ENCODE measurements at regions not wholly inside any gene's neighbourhood (a gene's known extent, or its start where the extent isn't known, plus 50 kb on each side); places are given as distances from the start of the nearest gene placed in this dataset.

DNA sequence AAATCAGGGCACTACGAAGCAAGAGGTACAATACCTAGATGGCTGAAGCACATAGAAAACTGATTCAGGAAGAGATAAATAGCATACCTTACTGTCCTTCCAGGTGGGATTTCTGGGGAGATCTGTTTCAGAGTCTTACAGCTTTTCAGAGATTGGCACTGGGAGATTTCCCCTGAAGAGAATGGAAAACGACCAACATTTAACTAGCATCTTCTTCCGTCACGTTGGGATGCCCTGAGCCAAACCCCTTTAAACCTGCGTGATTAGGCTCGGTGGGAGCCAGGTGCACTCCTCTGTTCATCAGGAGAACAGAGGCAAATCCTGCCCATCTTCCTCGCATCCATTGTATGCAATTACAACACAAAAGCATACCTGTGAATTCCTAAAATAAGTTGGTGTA is 614.5 kb downstream of the HDGFL1 start:
- no peak for DNase-seq (ENCODE audit: low read depth in 4 of 4, low spot score in 2 of 4)

DNA sequence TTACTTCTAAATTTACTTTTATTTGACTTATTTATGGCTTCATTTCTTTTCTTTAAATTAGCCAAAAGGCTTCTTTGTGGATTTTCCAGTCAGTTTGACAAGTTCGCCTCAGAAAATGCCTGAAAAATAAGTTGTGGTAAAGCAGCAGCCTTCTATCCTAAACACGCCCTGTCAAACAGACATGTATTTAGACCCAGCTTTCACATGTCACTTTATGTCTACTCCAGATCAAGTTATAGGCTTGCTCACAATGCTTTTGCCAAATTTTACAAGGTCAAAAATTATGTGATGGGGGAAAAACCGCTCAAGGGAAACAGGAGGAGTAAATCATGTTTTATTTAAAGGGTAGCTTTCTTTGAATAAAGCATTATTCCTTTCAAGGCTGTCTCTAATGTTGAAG is 615.0 kb downstream of the HDGFL1 start:
- peak; percentile 26 to 51 (median 45) for DNase-seq (ENCODE audit: low read depth in 4 of 4, low spot score in 2 of 4)

DNA sequence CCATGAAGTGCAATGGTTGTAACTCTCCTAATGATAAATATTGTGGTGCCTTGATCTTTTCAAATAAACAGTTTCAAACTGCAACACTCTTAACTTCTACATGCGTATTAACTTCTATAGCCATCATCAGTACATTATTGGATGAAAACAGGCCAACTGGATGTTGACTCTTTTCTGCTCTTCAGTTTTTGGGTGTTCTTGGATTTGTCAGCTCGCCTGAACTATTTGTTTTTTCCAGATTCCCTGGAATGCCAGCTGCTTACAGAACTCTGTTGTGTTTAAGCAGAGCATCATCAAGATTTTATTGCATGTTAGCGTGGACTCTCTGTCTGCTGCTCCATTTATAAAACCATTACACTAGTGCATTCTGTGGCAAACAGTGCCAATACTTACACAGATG is 626.1 kb downstream of the HDGFL1 start:
- no peak for DNase-seq (ENCODE audit: low read depth in 4 of 4, low spot score in 2 of 4)

DNA sequence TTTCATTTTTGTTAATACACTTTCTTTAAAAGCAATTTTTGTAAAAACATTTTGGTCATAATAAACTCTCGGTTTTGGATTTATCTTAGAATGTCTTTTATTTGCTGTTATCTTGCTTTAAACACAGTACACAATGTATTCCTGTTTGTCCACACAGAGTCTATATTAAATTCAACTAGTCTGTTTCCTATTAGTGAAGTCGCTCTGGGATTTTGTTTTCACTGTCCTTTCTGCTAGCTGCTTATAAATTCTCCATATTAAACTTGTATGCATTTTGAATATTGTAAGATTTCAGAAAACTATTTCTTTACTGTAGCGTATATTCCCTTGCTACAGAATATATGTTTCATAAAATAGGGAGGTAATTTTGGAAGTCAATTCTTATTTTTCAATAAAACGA is 630.2 kb downstream of the HDGFL1 start:
- DNase-seq (ENCODE audit: low read depth in 4 of 4, low spot score in 2 of 4), result no peak

DNA sequence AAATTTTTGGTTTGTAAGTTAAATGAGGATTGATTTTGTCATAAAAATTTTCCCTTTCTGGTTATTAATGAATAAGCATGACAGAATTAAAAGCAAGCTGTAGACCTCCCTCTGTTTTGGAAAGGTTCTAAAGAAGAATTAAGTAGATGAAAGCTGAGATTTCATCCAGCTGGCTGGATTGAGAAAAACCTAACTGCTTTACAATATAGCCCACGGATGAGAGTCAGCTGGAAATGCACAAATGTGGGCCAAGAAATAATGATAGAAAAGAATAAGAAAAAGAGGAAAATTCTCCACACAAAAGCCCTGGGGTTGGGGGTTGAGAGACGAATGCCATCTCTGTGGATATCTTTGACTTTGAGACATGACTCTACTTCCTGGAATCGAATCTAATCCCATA is 631.6 kb downstream of the HDGFL1 start:
- peak in 3 of 4 donors; percentile 34 to 65 (median 37) for DNase-seq (ENCODE audit: low read depth in 4 of 4, low spot score in 2 of 4)

DNA sequence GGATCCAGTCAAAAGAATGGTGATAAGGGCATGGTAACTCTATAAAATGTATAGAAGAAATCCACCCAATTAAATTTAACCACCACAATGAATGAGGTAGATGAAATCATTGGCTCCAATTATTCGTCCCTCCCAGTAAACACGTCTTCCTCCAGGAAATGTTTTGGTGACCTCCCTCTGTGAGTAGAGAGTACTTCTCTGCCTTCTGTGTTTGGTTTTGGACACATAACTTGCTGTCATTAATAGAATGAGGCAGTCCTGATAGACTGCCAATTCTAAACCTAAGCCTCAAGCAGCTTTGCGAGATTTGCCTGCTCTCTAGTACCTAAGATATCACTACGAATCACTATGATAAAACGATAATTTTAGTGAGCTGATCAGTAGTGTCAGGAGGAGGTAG is 632.8 kb downstream of the HDGFL1 start:
- no peak for DNase-seq (ENCODE audit: low read depth in 4 of 4, low spot score in 2 of 4)

DNA sequence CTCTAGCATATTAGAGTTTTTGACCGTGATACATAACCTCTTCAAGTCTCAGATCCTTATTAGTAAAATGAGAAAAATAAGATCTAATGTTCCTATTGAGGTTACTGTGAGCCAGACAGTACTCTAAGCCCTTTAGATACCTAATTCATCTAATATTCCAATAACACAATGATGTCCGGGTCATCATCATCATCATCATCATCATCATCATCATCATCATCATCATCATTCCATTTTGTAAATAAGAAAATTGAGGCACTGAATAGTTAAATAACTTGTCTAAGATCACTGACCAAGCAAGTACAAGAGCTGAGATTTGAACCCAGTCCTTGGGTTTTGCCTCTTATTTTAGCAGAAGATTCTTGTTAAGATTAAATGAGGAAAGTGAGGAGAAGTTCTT is 643.0 kb downstream of the HDGFL1 start:
- DNase-seq (ENCODE audit: low read depth in 4 of 4, low spot score in 2 of 4), result no peak

DNA sequence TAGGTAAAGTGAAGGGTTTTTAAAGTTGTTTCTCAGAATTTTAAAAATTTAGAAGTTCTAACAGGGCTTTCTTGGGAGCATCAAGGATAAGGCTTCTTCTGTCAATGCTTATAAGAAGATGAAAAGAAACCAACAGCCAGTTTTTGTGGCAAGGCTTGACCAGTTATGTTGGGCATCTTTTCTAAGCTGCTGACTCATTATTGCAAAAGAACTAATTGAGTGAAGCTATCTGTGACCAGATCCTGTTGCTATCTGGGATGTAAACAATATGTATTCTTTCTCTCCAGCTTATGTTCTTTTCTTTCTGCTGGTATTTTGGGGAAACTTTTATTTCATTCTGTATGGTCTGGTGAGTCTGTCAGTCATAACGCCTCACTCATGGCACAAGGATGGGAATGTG is 643.8 kb downstream of the HDGFL1 start:
- no peak for DNase-seq (ENCODE audit: low read depth in 4 of 4, low spot score in 2 of 4)

DNA sequence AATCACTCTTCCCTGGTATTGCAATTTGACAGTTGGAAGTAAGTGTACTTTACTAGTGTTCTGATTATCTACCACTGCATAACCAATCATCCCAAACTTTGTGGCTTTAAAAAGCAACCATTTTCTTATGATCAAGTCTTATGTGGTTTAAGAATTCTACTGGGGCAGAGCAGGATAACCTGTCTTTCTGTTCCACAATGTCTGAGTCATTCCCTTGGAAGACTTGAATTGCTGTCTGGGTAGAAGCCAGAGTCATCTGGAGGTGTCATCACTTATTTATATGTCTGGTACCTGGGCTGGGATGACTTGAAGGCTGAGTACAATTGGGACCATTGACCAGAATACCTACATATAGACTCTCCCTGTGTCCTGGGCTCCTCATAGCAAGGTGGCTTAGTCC is 644.3 kb downstream of the HDGFL1 start:
- DNase-seq (ENCODE audit: low read depth in 4 of 4, low spot score in 2 of 4), result no peak

DNA sequence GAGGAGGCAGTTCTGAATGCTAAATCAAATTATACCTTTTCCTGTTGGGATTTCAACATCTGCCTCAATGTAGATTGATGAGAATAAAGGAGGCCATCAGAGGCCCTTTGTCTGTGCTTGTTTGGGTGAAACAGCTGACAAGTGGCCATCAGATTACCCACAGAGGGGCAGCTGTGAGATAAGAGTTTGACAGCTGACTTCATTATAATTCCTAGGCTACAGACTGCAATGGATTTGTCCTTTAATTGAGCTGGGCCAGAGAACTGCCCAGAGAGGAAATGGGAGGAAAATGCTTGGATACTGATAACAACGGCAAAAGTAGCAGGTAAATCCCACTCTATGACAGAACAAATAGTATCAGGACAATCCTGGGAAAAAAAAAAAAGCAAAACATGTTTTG is 649.4 kb downstream of the HDGFL1 start:
- DNase-seq (ENCODE audit: low read depth in 4 of 4, low spot score in 2 of 4), result no peak

DNA sequence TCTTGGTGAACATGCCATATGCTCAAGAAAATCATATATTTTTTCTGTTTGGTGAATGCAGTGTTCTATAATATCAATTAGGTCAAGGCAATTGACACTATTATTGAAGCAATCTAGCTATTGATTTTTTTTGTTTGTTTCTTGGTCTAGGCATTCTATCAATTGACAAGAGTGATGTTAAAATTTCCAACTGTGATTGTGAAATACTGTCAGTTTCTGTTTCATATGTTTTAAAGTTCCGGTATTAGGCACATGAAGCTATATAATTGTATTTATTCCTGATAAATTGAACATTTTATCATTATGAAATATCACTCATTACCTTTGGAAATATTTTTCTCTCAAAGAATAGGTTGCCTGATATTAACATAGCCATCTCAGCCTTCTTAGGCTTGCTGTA is 653.4 kb downstream of the HDGFL1 start:
- DNase-seq (ENCODE audit: low read depth in 4 of 4, low spot score in 2 of 4), result no peak

DNA sequence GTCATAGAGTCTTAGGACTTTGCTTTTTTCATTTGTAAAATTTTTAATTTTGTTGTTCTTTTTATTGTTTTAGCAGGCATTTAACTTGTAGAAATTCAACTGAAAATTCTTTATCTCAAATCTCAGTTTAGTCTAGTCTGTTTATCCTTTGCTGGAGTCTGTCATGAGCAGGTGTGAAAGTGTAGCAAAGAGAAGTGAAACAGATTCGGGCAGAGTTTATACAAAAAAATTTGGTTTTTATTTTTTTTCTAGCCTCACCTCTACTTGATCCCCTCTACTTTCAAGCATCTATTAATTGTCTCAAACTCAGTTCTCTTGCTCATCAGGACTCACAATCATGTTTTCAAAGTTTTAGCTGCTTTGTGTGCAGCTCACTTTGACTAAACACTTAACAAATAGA is 655.2 kb downstream of the HDGFL1 start:
- no peak for DNase-seq (ENCODE audit: low read depth in 4 of 4, low spot score in 2 of 4)

DNA sequence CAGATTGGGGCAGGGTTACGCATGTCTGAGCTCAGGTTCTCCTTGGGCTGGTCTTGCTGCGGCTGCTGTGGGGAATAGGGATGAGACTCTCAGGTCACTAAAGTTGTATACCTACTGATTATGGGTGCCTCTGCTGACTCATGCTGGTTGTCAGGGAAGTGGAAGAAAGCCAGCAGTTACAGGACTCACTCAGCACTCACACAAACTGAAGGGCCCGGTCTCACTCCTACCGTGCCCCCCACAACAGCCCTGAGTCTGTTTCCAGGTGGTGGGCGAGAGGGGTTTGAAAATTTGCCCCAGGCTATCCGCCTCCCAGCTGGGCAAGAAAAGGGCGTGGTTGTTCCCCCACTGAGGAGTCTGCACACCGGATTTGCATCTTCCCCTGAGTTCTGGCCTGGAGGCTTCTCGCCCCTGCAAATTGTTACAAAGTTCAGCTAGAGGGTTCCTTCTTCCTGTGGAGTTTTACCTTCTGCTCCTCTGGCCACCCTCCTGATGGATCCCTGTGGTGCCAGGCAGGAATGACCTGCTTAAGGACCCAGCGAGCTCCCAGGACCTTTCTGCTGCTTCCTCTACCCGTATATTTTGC is 659.2 kb downstream of the HDGFL1 start:
- DNase-seq (ENCODE audit: low read depth in 4 of 4, low spot score in 2 of 4), result no peak

DNA sequence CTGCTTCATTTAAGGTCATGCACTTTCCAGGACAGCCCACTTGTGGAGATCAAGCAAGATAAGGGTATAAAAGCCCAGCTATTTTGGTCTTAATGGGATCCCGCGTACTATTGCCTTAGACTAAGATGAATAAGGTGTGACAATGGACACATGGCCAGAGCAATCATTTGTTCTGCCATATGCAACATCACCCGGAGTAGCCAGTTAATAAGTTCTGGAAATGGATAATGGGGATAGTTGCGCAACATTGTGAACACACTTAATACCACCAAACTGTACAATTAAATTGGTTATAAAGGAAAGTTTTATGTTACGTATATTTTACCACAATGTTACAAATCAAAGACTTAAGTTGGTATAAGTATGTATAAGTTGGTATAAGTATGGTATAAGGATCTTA is 674.5 kb downstream of the HDGFL1 start:
- no peak for DNase-seq (ENCODE audit: low read depth in 4 of 4, low spot score in 2 of 4)

DNA sequence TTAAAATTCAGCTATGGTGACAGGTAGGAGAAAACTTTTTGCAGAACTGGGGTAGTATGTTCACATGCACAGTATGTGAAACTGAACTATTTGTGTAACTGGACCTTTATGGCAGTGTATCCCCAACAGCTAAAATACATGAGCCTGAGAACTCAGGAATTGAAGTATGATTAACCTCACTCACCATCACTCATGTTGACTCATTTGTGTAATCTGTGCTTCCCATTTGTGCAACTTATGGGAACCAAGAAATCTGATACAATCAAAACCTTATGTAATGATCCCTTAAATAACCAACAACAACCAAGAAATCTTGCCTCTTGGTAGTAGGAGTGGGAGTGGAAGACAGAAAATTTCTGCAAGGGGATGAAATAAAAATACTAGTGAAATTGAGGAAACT is 674.9 kb downstream of the HDGFL1 start:
- no peak for DNase-seq (ENCODE audit: low read depth in 4 of 4, low spot score in 2 of 4)

DNA sequence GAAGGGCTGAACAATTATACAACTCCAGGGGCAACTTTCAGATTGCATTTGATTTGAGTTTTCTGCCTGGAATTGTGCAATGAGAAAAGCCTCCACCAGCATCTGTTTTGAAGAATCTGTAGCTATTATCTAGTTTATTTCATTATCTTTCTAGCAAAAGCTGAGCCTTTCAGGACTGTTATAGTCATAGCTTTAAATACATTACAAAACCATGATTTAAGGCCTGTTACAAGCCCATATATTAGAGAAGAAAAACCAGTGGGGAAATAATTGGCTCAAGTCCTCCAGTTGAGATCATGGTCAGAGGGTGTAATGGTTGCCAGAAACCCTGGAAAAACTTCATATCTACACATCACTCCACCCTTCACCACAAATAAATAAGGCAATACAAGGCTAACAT is 676.2 kb downstream of the HDGFL1 start:
- DNase-seq (ENCODE audit: low read depth in 4 of 4, low spot score in 2 of 4), result no peak

DNA sequence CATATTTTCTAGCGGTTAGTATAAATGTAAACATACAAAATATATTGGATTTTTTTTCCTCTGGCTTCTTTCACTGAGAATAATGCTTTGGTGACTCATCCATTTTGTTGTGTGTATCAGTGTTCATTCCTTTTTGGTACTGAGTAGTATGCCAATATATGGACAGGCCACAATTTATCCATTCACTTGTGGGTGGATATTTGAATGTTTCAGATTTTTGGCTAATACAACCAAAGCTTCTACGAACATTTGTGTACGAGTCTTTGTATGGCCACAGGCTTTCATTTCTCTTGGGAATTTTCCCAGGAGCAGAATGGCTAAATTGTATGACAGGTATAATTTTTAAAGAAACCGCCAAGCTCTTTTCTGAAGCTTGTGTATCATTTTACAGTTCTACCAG is 677.5 kb downstream of the HDGFL1 start:
- DNase-seq (ENCODE audit: low read depth in 4 of 4, low spot score in 2 of 4), result no peak

DNA sequence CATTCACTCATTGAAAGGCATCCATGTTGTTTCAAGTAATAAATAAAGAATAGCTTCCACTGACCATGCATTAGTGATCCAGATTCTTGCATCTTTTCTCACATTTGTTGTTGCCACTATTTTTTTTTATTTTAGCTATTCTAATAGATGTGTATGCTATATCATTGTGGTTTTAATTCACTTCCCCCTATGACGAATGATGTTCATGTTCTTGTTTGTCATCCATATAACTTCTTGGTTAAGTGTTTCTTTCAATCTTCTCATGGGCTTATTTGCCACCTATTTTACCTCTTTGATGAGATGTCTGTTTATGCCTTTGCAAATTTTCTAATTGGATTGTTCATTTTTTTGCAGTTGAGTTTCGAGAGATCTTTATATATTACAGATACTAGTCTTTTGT is 681.2 kb downstream of the HDGFL1 start:
- DNase-seq (ENCODE audit: low read depth in 4 of 4, low spot score in 2 of 4), result no peak

DNA sequence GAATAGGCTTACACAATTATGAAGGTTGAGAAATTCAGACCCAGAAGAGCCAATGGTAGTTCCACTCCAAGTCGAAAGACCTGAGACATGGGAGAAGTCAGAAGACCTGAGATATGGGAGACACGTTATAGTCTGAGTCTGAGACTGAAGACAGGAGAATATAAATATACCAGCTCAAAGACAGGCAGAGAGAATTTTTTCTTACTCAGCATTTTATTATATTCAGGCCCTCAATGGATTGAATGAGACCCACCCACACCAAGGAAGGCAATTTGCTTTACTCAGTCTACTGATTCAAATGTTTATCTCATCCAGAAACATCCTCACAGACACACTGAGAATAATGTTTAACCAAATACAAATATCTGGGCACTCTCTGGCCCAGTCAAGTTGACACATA is 693.5 kb downstream of the HDGFL1 start:
- no peak for DNase-seq (ENCODE audit: low read depth in 4 of 4, low spot score in 2 of 4)

DNA sequence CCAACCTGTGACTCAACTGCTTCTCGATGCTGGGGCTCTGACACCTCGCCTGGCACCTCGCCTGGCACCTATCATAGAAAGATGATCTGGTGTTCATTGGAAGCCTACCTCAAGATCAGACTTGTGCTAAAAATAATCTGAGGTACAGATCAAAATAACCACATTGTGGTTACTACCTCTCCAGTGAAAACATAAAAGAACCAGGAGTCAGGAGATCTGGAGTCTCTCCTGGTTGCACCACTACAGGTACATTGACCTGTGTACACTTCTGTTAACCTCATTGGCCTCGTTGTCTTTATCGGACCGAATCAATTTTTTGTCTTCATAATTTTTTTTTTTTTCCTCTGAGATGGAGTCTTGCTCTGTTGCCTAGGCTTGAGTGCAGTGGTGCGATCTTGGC is 695.9 kb downstream of the HDGFL1 start:
- DNase-seq (ENCODE audit: low read depth in 4 of 4, low spot score in 2 of 4), result no peak

DNA sequence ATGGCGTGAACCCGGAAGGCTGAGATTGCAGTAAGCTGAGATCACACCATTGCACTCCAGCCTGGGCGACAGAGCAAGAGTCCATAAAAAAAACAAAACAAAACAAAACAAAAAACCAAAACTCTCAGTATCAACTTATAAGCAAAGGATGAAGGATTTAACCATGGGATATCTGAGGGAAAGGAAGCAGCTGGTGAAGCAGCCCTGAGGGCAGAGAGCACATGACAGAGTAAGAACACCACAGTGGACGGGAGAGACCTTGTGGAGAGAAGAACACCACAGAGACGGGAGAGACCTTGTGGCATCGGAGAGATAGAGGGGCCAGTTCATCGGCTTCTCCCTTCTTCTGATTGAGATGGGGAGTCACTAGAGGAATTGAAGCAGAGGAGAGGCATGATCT is 697.2 kb downstream of the HDGFL1 start:
- no peak for DNase-seq (ENCODE audit: low read depth in 4 of 4, low spot score in 2 of 4)

DNA sequence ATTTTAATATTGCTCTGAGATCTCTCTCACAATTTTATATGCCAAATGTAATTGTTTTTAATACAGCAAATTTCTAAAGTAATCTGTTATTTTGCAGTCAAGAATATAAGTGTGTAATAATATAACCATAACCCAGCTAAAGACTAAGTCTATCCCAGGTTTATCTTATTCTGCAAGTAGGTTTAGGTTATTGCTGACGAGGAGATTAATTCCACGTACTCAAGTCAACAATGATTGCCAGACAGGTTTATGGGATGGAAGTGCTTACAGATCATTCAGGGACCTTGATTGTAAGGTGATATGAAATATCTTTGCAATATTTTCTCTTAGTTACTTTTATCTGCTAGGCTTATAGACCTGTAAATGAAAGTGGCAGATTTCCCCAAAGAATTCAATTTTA is 698.3 kb downstream of the HDGFL1 start:
- DNase-seq (ENCODE audit: low read depth in 4 of 4, low spot score in 2 of 4), result no peak

DNA sequence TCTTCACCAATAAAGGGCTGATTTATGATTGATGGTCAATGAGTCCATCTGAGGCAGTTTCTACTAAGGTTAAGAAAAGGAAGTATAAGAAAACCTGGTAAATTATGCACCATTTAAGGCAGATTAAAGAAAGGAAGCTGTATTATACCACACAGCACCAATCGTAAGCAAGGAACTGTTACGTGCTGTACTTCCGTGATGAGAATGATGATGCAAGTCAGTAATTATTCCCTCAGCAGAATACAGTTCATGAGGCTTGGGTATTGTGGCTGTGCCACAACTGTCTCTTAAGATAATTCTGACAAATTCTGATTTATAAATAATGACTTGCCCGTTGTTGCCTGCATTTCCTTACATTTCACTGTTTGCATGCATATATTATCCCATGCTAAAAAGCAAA is 699.0 kb downstream of the HDGFL1 start:
- no peak for DNase-seq (ENCODE audit: low read depth in 4 of 4, low spot score in 2 of 4)

DNA sequence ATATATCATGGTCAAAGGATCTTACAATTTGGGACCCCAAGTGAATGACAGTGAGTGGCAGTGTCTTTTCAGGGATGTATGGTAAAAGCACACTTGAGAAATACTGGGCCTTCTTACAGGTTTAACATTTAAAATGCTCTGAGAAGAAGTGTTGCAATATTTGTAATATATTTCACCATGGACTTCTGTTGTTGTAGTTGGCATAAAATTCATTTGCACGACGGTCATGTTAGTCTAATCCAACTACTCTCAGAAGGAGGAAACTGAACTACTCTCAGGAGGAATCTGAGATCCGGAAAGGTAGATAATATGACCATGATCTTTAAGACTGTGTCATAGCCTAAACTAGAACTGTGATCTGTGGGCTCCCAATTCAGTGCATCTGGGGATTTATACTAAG is 700.1 kb downstream of the HDGFL1 start:
- no peak for DNase-seq (ENCODE audit: low read depth in 4 of 4, low spot score in 2 of 4)
